ENCODE measurements at regions not wholly inside any gene's neighbourhood (a gene's known extent, or its start where the extent isn't known, plus 50 kb on each side); places are given as distances from the start of the nearest gene placed in this dataset.

GRCh38 chr17:79353548-79353947 is 257.3 kb downstream of the RBFOX3 start:
- Histone ChIP-seq H3K9me3 (ENCODE audit: insufficient read depth, low read depth, low read length) (no peaks in the 10 kb centered on the region), H4K20me1 (ENCODE audit: insufficient read depth, low read length, poor library complexity, severe bottlenecking) (no peaks in the 10 kb centered on the region), H3F3A (ENCODE audit: low read depth) (no peaks in the 10 kb centered on the region), H3K27me3 (ENCODE audit: insufficient read depth, low read length, poor library complexity, severe bottlenecking) (no peaks in the 10 kb centered on the region), H3K4me3 (ENCODE audit: low read length, poor library complexity, severe bottlenecking) (no peak overlapping the region), H3K4me1 (ENCODE audit: insufficient read depth, low read length, poor library complexity, severe bottlenecking) (no peaks in the 10 kb centered on the region), H2AFZ (ENCODE audit: low read length) (no peak overlapping the region), H3K4me2 (ENCODE audit: low read depth, low read length, poor library complexity, severe bottlenecking) (no peak overlapping the region), H3K79me2 (ENCODE audit: insufficient read depth, low read length) (no peaks in the 10 kb centered on the region), H3K36me3 (ENCODE audit: insufficient read depth, low read length) (no peaks in the 10 kb centered on the region), H3K9ac (ENCODE audit: low read depth, low read length, poor library complexity, severe bottlenecking) (no peak overlapping the region), H3K9me2 (replicated peaks; ENCODE audit: low read depth, low read length) (no peaks in the 10 kb centered on the region)
- TF ChIP-seq EZH2phosphoT487 (IDR thresholded peaks at IDR 0.05; ENCODE audit: borderline replicate concordance) (no peak), CTCF (conservative IDR thresholded peaks at IDR 0.05; ENCODE audit: low read length) (no peak)

GRCh38 chr17:79353016-79353415 is 257.8 kb downstream of the RBFOX3 start:
- Histone ChIP-seq H2AFZ (ENCODE audit: low read length) (no peak overlapping the region), H3K9ac (ENCODE audit: low read depth, low read length, poor library complexity, severe bottlenecking) (no peak overlapping the region), H3K4me2 (ENCODE audit: low read depth, low read length, poor library complexity, severe bottlenecking) (no peak overlapping the region), H3K9me2 (replicated peaks; ENCODE audit: low read depth, low read length) (no peaks in the 10 kb centered on the region), H3K9me3 (ENCODE audit: insufficient read depth, low read depth, low read length) (no peaks in the 10 kb centered on the region), H3K4me3 (ENCODE audit: low read length, poor library complexity, severe bottlenecking) (no peak overlapping the region), H3K27me3 (ENCODE audit: insufficient read depth, low read length, poor library complexity, severe bottlenecking) (no peaks in the 10 kb centered on the region), H3K79me2 (ENCODE audit: insufficient read depth, low read length) (no peaks in the 10 kb centered on the region), H3F3A (ENCODE audit: low read depth) (no peaks in the 10 kb centered on the region), H4K20me1 (ENCODE audit: insufficient read depth, low read length, poor library complexity, severe bottlenecking) (no peaks in the 10 kb centered on the region), H3K4me1 (ENCODE audit: insufficient read depth, low read length, poor library complexity, severe bottlenecking) (no peaks in the 10 kb centered on the region), H3K36me3 (ENCODE audit: insufficient read depth, low read length) (no peaks in the 10 kb centered on the region)
- TF ChIP-seq EZH2phosphoT487 (IDR thresholded peaks at IDR 0.05; ENCODE audit: borderline replicate concordance) (no peak), CTCF (conservative IDR thresholded peaks at IDR 0.05; ENCODE audit: low read length) (no peak)

GRCh38 chr17:79350533-79350932 is 260.3 kb downstream of the RBFOX3 start:
- no peaks in the 10 kb centered on the region for H3K9me3 ChIP-seq (ENCODE audit: insufficient read depth, low read depth, low read length)
- H3K9ac ChIP-seq (ENCODE audit: low read depth, low read length, poor library complexity, severe bottlenecking) = no peak overlapping the region
- no peaks in the 10 kb centered on the region for H3K9me2 ChIP-seq (replicated peaks; ENCODE audit: low read depth, low read length)
- H3K79me2 ChIP-seq (ENCODE audit: insufficient read depth, low read length) = no peaks in the 10 kb centered on the region
- H4K20me1 ChIP-seq (ENCODE audit: insufficient read depth, low read length, poor library complexity, severe bottlenecking) = no peaks in the 10 kb centered on the region
- TF ChIP-seq CTCF (conservative IDR thresholded peaks at IDR 0.05; ENCODE audit: low read length) = no peak
- no peak overlapping the region for H3K4me3 ChIP-seq (ENCODE audit: low read length, poor library complexity, severe bottlenecking)
- no peaks in the 10 kb centered on the region for H3K36me3 ChIP-seq (ENCODE audit: insufficient read depth, low read length)
- H2AFZ ChIP-seq (ENCODE audit: low read length) = no peak overlapping the region
- no peaks in the 10 kb centered on the region for H3F3A ChIP-seq (ENCODE audit: low read depth)
- H3K4me2 ChIP-seq (ENCODE audit: low read depth, low read length, poor library complexity, severe bottlenecking) = no peak overlapping the region
- no peaks in the 10 kb centered on the region for H3K4me1 ChIP-seq (ENCODE audit: insufficient read depth, low read length, poor library complexity, severe bottlenecking)
- H3K27me3 ChIP-seq (ENCODE audit: insufficient read depth, low read length, poor library complexity, severe bottlenecking) = no peaks in the 10 kb centered on the region
